SK-N-SH (cell line): ENCODE measurements at regions not wholly inside any gene's neighbourhood (a gene's known extent, or its start where the extent isn't known, plus 50 kb on each side); places are given as distances from the start of the nearest gene placed in this dataset.

Experiments
- CTCF ChIP-seq: fragments of 200-600 bp; sonication (generic); IDR thresholded peaks from 2 replicates; pipeline ENCODE4 v1.6.1; 2017; ENCODE audit warnings: antibody characterized with exemption, mild to moderate bottlenecking, moderate library complexity
- EP300 ChIP-seq, 2 experiments: IDR thresholded peaks; 2 replicates each; pipeline versions ENCODE4 v1.4.0 to v1.6.1; 2012; ENCODE audit warnings: borderline replicate concordance in 1 of 2, low read depth in 1 of 2, low read length in 1 of 2

- TF ChIP-seq EP300 (IDR thresholded peaks at IDR 0.05; ENCODE audit: borderline replicate concordance in 1 of 2, low read depth in 1 of 2, low read length in 1 of 2) (no peak), CTCF (no peak)
Measured at GRCh38 chrX:16416588-16416987, 233.4 kb upstream of the S100G start.
